ENCODE measurements at regions not wholly inside any gene's neighbourhood (a gene's known extent, or its start where the extent isn't known, plus 50 kb on each side); places are given as distances from the start of the nearest gene placed in this dataset.
A peak's percentile ranks its signal among the peaks of the same experiment; 100 is the strongest.
"Not testable (repeated sequence)": the region's sequence is repeated elsewhere in the genome, so short reads cannot be mapped to it uniquely, and the experiment has no call there.

DNA sequence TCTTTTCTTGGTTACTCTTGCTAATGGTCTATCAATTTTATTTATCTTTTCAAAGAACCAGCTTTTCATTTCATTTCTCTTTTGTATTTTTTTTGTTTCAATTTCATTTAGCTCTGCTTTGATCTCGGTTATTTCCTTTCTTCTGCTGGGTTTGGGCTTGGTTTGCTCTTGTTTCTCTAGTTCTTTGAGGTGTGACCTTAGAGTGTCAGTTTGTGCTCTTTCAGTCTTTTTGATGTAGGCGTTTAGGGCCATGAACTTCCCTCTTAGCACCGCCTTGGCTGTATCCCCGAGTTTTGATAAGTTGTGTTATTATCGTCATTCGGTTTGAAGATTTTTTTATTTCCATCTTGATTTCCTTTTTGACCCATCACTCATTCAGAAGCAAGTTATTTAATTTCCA is 265.5 kb downstream of the VAPA start:
- H3K4me3 Mint-ChIP-seq; H3K9me3 Mint-ChIP-seq (ENCODE audit: low read depth); ATAC-seq; CTCF ChIA-PET; POLR2A ChIA-PET; intact Hi-C loops (cut with DNase I, micrococcal nuclease); H3K27me3 Mint-ChIP-seq; H3K36me3 Mint-ChIP-seq (ENCODE audit: low read depth): not testable (repeated sequence)
- Mint-ChIP-seq H3K27ac (peak overlapping the region; percentile 14), H3K4me1 (peaks cover 20% of the 10 kb centered on the region)
- peak; percentile 10 for DNase-seq

DNA sequence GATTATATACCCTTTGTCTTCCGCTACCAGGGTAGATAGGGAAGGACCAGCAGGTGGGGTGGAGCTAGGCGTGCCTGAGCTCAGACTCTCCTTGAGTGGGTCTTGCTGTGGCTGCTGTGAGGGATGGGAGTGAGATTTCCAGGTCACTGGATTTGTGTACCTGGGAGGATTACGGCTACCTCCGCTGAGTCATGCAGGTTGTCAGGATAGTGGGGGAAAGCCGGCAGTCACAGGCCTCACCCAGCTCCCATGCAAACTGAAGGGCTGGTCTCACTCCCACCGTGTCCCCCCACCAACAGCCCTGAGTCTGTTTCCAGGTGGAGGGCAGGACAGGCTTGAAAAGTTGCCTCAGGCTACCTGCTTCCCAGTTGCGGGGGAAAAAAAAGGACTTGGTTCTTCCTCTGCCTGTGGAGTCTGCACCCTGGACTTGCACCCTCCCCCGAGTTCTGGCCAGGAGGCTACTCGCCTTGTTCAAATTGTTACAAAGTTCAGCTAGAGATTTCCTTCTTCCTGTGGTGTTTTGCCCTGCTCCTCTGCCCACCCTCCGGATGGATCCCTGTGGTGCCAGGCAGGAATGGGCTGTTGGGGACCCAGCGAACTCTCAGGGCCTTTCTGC is 268.3 kb downstream of the VAPA start:
- ATAC-seq (no peak), DNase-seq (no peak)
- H3K27ac Mint-ChIP-seq: no peak overlapping the region
- H3K4me1 Mint-ChIP-seq: peaks cover 20% of the 10 kb centered on the region
- CTCF ChIA-PET: no interaction called here
- peaks cover 10% of the 10 kb centered on the region for H3K9me3 Mint-ChIP-seq (ENCODE audit: low read depth)
- H3K36me3 Mint-ChIP-seq (ENCODE audit: low read depth): no peaks in the 10 kb centered on the region
- H3K27me3 Mint-ChIP-seq: peaks cover 8% of the 10 kb centered on the region
- H3K4me3 Mint-ChIP-seq: no peak overlapping the region
- POLR2A ChIA-PET: no interaction called here
- intact Hi-C loops (cut with DNase I, micrococcal nuclease): no loop called here

DNA sequence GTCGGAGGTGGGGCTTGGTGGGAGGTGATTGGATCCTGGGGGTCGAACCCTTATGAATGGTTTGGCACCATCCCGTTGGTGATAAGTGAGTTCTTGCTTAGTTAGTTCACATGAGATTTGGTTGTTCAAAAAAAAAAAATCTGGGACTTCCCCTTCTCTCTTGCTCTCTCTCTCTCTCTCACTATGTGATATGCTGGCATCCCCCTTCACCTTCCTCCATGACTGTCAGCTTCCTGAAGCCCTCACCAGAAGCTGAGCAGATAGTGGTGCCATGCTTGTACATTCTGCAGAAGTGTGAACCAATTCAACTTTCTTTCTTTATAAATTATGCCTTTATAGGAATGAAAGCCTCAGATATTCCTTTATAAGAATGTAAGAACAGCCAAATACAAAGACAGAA is 269.7 kb upstream of the APCDD1 start:
- POLR2A ChIA-PET: no interaction called here
- H3K4me3 Mint-ChIP-seq: no peak overlapping the region
- peaks cover 10% of the 10 kb centered on the region for H3K4me1 Mint-ChIP-seq
- H3K9me3 Mint-ChIP-seq (ENCODE audit: low read depth): peaks cover 10% of the 10 kb centered on the region
- intact Hi-C loops (cut with DNase I, micrococcal nuclease): no loop called here
- H3K27ac Mint-ChIP-seq: no peak overlapping the region
- no peaks in the 10 kb centered on the region for H3K36me3 Mint-ChIP-seq (ENCODE audit: low read depth)
- CTCF ChIA-PET: no interaction called here
- peak; percentile 53 for ATAC-seq
- DNase-seq: no peak
- peaks cover 4% of the 10 kb centered on the region for H3K27me3 Mint-ChIP-seq

DNA sequence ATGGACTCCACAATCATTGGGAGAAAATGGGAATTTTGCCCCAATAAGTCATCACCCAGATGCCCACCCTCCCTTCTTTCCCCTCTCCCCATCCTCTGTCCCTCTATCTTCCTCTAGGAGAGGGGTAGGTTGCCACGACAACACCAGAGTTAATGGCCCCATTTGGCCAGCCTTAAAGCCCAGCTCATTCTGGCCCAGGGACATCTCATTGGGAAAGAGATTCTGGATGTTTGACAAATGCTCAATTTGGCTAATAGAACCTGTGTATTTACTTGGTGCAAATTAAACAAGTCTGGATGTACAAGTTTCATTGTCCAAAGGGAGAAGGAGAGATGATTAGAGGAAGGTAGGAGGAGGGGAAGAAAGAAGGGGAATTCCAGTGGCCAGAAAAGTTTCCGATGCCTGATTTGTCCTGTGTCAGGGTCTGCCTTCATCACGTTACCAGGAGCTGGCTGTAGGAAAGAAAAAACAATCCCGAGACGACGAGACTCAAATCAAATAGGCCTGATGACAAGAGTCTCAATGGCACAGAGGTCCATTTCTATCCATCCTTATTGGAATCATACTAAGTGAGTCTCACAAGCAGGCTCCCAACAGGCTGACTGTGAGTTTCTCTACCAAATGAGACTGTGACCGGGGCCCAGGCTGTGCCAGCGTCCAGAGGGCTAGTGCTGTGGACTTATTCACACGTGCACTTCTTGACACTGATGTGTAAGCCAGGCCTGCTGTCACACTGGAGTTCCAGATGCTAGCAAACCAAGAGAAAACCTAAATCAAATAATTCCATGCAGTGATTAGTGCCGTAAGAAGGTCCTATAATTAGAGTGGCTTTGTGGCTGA is 265.2 kb upstream of the APCDD1 start:
- DNase-seq (no peak), ATAC-seq (no peak)
- POLR2A ChIA-PET: no interaction called here
- Mint-ChIP-seq H3K27ac (no peak overlapping the region), H3K9me3 (ENCODE audit: low read depth) (peaks cover 6% of the 10 kb centered on the region), H3K27me3 (peaks cover 4% of the 10 kb centered on the region), H3K36me3 (ENCODE audit: low read depth) (no peaks in the 10 kb centered on the region), H3K4me1 (no peaks in the 10 kb centered on the region), H3K4me3 (no peak overlapping the region)
- intact Hi-C loops (cut with DNase I, micrococcal nuclease): no loop called here
- CTCF ChIA-PET: no interaction called here

DNA sequence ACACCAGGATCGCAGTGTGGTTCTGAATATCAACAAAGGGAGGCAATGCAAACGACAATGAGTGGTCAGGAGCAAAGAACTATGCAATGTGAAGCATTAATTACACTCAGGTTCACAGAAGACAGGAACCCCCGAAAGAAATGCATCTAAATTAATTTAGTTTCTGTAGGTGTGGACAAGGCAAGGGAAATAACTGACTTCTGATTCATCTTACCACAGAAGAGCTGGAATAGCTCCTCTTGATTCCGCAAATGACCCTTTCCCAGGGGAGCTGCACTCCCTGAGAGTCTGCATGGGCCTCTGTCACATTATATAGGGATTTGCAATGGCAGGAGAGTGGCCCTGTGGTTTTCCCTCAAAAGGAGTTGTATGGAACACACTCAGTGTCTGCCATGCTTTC is 263.9 kb upstream of the APCDD1 start:
- no peak overlapping the region for H3K27ac Mint-ChIP-seq
- POLR2A ChIA-PET: no interaction called here
- intact Hi-C loops (cut with DNase I, micrococcal nuclease): no loop called here

DNA sequence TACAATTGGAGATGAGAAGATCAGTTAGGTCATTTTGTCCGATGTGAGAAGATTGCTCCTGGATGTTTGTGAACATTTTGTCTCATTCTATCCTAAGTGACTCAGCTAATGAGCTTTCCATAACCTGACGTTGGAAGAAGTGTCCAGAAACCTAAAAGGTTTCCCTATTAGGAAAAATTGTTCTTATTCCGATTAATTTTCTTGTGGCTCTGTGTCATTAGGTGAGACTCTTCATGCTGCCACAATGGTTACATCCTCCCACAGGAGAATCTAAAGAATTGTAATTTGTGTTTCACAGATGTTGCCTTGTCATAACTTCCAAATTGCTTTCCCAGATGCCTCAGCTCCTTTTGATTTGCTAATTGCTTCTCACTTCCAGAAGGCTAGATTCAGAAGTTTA is 261.0 kb upstream of the APCDD1 start:
- Mint-ChIP-seq H3K27ac (no peak overlapping the region), H3K4me3 (no peak overlapping the region), H3K27me3 (no peaks in the 10 kb centered on the region), H3K36me3 (ENCODE audit: low read depth) (no peaks in the 10 kb centered on the region), H3K9me3 (ENCODE audit: low read depth) (no peaks in the 10 kb centered on the region), H3K4me1 (no peaks in the 10 kb centered on the region)
- ATAC-seq (no peak), DNase-seq (no peak)
- ChIA-PET POLR2A (no interaction called here), CTCF (no interaction called here)
- intact Hi-C loops (cut with DNase I, micrococcal nuclease): no loop called here

More for the DNA sequence above, 263.9 kb upstream of the APCDD1 start:
- ATAC-seq (no peak), DNase-seq (no peak)
- Mint-ChIP-seq H3K4me3 (no peak overlapping the region), H3K27me3 (peaks cover 4% of the 10 kb centered on the region), H3K4me1 (no peaks in the 10 kb centered on the region), H3K36me3 (ENCODE audit: low read depth) (no peaks in the 10 kb centered on the region), H3K9me3 (ENCODE audit: low read depth) (peaks cover 2% of the 10 kb centered on the region)
- CTCF ChIA-PET: no interaction called here

DNA sequence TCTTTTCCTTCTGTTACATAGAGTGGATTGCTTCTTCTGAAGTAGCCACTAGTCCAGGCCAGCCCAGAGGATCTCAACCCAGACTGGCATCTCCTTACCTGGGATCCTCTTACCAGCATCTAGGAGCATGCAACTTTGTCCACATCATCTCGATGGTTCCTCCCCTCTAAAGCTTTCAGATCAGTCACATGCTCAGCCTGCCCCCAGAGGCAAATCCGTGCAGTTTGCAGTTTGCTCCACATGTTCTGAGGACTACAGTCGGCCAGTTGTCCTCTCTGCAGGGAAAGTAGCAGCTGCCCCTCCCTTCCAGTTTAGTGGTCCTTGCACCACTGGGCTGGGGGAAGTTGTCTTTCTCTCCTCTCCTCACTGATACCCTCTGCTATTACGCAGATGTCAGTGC is 259.8 kb upstream of the APCDD1 start:
- CTCF ChIA-PET: no interaction called here
- H3K27ac Mint-ChIP-seq: no peak overlapping the region
- no peak overlapping the region for H3K4me3 Mint-ChIP-seq
- DNase-seq (no peak), ATAC-seq (no peak)
- no peaks in the 10 kb centered on the region for H3K4me1 Mint-ChIP-seq
- POLR2A ChIA-PET: no interaction called here
- no peaks in the 10 kb centered on the region for H3K36me3 Mint-ChIP-seq (ENCODE audit: low read depth)
- H3K9me3 Mint-ChIP-seq (ENCODE audit: low read depth): no peaks in the 10 kb centered on the region
- intact Hi-C loops (cut with DNase I, micrococcal nuclease): no loop called here
- H3K27me3 Mint-ChIP-seq: no peaks in the 10 kb centered on the region

DNA sequence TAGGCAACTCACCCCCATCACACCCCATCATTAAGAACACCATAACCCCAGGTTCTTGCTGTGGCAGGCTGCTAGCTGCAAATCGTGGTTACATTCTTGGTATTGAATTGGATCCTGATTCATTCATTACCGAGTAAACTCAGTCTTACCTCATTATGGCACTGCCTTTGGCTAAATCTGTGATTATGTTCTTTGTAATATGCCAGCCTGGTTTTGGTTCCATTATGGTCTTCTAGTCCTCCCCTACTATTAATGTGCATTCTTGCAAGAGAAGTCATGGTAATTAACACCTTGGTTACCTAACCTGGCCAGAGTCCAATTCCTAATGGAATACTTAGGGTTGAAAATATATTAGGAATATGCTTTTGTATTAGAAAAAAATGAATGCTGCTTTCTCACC is 258.9 kb upstream of the APCDD1 start:
- H3K9me3 Mint-ChIP-seq (ENCODE audit: low read depth): no peaks in the 10 kb centered on the region
- H3K27ac Mint-ChIP-seq: no peak overlapping the region
- no peak overlapping the region for H3K4me3 Mint-ChIP-seq
- ChIA-PET CTCF (no interaction called here), POLR2A (no interaction called here)
- no peaks in the 10 kb centered on the region for H3K4me1 Mint-ChIP-seq
- DNase-seq: no peak
- no peaks in the 10 kb centered on the region for H3K27me3 Mint-ChIP-seq
- no peak for ATAC-seq
- H3K36me3 Mint-ChIP-seq (ENCODE audit: low read depth): no peaks in the 10 kb centered on the region
- intact Hi-C loops (cut with DNase I, micrococcal nuclease): no loop called here

DNA sequence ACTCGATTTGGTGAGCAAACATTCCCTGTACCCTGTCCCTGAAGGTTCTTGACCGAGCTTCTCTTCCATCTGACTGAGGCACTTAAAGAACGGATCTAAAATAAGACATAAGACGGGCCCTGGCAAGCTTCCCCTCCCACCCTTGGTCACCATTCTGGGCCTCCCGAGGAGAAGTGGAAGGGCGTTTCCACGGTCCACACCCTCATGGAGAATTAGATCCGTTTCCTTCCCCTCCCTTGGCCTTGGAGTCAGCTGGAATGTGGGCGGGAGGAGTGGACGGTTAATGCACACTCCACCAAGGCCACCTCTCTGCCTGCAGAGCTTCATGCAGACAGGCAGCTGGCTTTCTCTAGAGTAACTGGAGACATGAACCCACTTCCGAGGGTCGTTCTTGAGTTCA is 257.3 kb upstream of the APCDD1 start:
- Mint-ChIP-seq H3K27me3 (peaks cover 2% of the 10 kb centered on the region), H3K4me3 (no peak overlapping the region), H3K9me3 (ENCODE audit: low read depth) (no peaks in the 10 kb centered on the region), H3K36me3 (ENCODE audit: low read depth) (no peaks in the 10 kb centered on the region), H3K27ac (no peak overlapping the region), H3K4me1 (no peaks in the 10 kb centered on the region)
- intact Hi-C loops (cut with DNase I, micrococcal nuclease): no loop called here
- CTCF ChIA-PET: no interaction called here
- no peak for ATAC-seq
- POLR2A ChIA-PET: no interaction called here
- DNase-seq: no peak

DNA sequence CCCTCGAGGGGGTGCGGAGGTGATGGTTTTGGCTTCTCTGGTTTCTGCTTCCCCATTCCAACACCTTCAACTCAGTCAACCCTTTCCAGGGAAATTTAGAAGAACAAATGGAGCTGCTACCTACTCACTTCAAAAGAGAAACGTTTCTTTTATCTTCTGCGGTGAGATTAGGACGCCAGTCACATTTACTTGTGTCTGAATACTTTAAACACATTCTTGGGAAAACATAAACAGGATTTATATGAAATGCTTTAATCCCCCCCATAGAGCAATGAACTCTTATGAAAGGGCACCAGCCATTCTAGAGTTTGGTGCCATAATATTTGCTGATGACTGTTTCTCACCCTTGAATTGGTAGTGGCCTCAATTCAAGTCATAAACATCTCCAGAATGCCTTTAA is 253.2 kb upstream of the APCDD1 start:
- CTCF ChIA-PET: no interaction called here
- intact Hi-C loops (cut with DNase I, micrococcal nuclease): no loop called here
- no peaks in the 10 kb centered on the region for H3K4me1 Mint-ChIP-seq
- peaks cover 4% of the 10 kb centered on the region for H3K27me3 Mint-ChIP-seq
- ATAC-seq (no peak), DNase-seq (no peak)
- H3K4me3 Mint-ChIP-seq: no peak overlapping the region
- POLR2A ChIA-PET: no interaction called here
- H3K36me3 Mint-ChIP-seq (ENCODE audit: low read depth): no peaks in the 10 kb centered on the region
- no peaks in the 10 kb centered on the region for H3K9me3 Mint-ChIP-seq (ENCODE audit: low read depth)
- no peak overlapping the region for H3K27ac Mint-ChIP-seq

DNA sequence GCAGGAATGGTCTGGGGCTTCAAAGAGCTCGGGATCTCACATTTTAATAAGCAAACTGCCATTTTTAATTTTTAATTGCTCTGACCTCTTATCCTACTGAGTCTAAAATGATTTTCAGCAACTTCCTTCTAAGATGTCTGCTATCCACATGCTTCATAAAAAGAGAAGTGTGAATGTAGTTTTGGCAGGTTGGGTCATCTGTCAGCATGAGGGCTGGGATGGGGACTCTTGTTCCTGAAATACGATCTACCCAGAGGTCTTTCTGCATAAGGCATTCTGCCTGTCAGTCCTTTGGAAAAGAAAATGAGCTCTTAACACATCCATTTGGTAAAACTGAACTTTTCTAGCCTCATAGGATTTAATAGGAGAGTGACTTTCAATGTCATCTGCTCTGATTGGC is 252.8 kb upstream of the APCDD1 start:
- intact Hi-C loops (cut with DNase I, micrococcal nuclease): no loop called here
- DNase-seq: no peak
- CTCF ChIA-PET: no interaction called here
- Mint-ChIP-seq H3K36me3 (ENCODE audit: low read depth) (no peaks in the 10 kb centered on the region), H3K27ac (no peak overlapping the region), H3K9me3 (ENCODE audit: low read depth) (no peaks in the 10 kb centered on the region), H3K4me1 (no peaks in the 10 kb centered on the region), H3K27me3 (peaks cover 8% of the 10 kb centered on the region), H3K4me3 (no peak overlapping the region)
- ATAC-seq: no peak
- POLR2A ChIA-PET: no interaction called here

DNA sequence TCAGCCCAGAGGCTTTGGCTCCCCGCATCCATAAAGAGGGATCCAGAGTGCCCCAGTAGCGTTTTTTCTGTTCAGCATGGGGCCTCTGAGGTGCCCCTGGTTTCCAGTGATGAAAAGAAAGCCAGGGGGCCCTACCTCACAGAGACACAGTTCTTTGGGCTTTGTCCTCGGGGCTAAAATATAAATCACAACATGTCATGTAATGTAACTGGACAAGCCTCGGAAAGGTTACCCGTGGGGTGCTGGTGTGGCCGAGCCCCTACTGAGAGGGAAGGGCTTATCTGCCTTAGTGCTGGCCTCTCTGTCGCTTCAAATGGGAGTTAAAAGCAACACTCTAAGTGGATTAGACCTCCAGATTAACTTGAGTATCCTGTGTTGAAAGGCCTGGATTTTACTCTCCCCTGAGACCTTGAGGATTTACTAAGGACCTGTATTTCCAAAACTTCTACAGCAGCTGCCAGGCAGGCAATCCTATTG is 251.6 kb upstream of the APCDD1 start:
- H3K36me3 Mint-ChIP-seq (ENCODE audit: low read depth): no peaks in the 10 kb centered on the region
- H3K4me1 Mint-ChIP-seq: no peaks in the 10 kb centered on the region
- DNase-seq: no peak
- ATAC-seq: no peak
- peaks cover 8% of the 10 kb centered on the region for H3K27me3 Mint-ChIP-seq
- CTCF ChIA-PET: no interaction called here
- intact Hi-C loops (cut with DNase I, micrococcal nuclease): no loop called here
- POLR2A ChIA-PET: no interaction called here
- H3K27ac Mint-ChIP-seq: no peak overlapping the region
- no peak overlapping the region for H3K4me3 Mint-ChIP-seq
- no peaks in the 10 kb centered on the region for H3K9me3 Mint-ChIP-seq (ENCODE audit: low read depth)

Measured in activated CD4-positive, alpha-beta T cell treated with anti-CD3 and anti-CD28 coated beads for 36 hours (primary cell).